GM04503 (cell line): ENCODE measurements at regions not wholly inside any gene's neighbourhood (a gene's known extent, or its start where the extent isn't known, plus 50 kb on each side); places are given as distances from the start of the nearest gene placed in this dataset.

Experiments used
- DNase-seq: peaks from one replicate; pipeline ENCODE4 v3.0.0-alpha.2; 2012; ENCODE audit warnings: low read depth

DNA sequence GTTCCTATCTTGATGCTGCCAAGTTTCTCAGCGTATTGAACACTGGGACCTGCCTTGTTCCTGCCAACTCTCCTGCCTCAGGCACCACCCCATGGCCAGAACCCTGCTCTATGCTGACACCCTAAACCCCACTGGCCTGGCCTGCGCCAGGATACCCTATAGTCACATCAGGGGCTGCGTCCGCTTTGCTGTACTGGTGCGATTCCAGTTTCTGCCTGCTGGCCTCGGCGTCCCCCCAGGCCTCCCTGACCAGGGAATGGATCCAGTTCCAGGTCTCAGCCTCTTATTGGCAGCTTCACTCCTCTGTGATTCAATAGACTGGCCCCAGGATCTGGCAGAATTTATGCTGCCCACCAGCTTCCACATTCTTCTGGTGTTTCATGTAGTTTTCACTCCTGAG, 55.0 kb downstream of the GPR6 start:
- DNase-seq = no peak

DNA sequence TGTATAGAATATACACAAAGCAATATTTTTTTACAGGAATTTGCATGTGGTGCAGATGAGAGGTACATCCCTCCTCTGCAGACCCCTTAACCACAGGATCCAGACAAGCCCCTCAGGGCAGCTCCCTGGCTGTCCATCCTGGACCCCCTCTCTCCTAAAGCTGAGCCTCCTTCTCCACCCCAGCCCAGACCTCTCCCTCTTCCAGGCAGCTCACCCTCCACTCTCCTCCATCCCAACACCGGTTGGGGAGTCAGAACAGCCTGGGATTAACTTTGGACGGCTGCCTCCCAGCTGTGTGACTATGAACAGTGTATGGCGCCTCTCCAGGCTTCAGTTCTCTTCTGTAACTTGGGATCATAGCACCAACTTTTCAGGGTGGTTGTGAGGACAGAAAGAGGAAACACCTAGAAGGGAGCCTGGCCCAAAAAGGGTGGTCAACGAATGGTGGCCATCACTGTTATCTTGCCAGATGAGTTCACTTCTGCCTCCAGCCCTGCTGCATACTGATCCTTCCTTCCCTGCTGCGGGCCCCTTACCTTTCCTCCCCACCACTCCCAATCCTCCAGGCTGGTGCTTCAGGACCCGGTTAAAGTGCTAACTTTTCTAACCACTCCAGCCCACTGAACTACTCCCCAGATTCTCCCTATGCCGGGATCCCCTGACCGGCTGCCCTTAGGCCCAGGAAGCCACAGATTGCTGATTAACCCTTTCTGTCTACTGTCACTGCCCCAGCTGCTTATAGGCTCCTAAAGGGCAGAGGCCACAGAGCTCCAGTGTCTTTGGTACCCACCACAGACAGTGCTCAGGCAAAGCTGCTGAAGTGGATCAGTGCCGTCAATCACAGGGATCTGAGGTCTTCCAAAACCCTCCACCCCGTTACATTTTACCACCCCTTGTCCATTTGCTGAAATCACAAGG, 55.9 kb downstream of the GPR6 start:
- no peak for DNase-seq

DNA sequence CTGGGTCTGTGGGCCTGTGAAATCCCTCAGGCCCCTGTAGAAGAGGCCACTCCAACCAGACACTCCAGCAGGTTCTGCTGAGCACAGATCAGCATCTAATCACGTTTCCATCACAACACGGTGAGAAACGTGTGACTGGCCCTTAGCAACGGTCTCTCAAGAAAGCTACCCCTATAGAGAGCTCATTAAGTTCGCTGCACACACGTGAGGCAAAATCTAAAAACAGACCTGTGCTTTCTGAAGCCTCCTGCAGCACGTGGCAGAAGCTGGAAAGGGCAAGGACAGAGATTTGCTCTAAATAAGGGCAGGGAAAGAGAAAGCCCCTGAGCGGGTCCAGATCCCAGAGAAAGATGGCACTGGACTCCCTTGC, 56.5 kb downstream of the GPR6 start:
- no peak for DNase-seq

DNA sequence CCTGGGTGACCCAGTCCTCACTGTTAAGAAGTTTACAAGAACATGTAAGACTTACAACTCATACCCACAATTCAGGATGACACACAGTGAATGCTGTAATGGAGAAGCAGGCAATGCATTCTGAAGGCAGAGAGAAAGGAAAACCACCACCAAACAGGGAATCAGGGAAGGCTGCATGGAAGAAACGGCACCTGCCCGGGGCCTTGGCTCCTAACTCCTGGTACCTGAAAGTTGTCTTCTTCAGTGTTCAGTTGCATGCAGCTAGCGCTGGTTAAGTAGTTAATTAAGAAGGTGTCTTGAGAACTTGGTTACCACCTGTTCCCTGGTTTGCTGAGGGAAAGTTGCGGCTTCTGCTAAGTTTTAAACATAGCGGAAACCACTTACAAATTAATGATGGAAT, 57.2 kb downstream of the GPR6 start:
- no peak for DNase-seq

DNA sequence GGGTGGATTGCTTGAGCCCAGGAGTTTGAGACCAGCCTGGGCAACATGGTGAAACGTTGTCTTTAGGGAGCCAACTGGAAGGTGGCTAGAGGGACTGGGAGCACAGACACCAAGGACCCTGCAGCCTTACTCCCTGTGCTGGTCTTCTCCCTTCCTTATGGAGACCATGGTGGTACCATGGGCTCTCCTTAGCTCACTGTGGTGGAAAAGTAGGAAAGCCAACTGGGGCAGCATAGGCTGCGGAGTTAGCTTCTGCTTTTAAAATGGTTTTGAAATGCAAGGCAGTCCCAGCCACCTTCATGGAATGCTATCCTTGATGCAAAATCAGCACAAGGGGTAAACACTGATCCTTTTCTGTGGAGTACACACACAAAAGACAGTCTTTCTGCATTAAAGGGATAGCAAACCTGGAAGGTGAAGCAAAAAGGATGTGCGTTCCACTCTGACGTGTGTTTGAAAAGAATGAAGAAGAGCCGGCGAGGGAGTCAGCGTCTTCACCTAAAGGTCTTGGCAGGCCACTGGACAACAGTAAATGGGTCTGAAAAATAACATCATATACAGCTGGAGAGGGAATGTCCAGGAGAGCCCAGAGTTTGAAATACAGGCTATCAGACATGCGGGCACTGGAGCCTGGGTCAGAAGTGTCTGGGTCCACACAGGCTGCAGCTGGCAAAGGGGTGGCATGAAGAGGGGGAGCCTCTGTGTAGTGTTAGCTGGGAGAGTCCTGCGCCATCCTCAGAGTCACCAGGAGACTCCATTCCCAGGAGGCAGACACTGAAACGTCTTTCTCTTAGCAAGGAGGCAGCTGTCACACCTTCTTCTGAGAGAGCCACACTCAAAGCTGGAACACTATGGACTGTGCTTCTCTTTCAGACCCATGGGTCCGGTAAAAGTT, 58.5 kb downstream of the GPR6 start:
- no peak for DNase-seq

DNA sequence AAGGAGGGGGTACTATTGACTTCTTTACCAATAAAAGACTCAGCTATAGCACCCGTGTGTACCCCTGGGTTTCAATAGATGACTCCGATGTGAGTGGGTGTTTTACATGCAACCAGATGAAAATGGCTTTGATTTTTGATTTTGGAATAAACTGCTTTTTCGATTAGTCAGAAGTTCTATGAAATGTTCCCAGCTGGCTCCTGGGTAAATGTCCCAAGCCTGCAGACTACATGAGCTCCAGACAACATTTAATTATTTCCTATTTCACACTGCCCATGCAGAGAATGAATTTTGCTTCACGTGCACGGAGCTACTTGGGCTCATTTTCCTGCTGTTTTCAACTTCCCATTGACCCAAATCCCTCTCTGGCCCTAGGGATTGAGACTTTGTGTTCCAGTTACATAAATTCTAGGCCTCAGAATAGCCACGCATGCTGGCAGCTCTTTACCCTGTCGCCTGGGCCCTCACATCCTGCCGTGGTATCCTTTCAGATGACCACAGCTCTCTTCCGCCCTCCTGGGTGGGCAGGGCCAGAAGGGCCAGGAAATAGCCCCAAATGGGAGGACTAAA, 59.7 kb downstream of the GPR6 start:
- DNase-seq = no peak

DNA sequence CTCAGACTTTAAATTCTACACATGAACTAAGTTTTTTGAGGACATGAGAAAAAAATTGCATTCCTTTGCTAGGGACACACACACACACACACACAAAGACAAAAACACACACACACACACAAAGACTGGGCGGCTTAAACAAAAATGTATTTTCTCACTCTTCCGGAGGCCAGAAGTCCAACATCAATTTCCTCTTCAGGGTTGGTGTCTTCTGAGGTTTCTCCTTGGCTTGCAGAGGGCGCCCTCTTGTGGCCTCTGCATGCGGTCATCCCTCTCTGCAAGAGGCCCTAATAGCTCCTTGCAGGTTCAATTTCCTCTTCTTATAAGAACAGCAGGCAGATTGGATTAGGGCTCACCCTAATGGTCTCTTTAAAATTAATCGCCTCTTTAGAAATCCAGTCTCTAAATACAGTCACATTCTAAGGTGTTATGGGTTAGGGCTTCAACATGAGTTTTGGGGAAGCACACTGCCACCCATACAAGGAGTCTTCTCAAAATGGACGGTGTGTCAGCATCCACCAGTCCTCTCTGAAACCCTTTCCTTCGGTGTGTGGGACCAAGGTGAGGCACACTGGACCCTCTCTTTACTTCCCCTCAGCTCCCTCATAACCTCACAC, 61.4 kb downstream of the GPR6 start:
- peak; percentile 39 for DNase-seq

DNA sequence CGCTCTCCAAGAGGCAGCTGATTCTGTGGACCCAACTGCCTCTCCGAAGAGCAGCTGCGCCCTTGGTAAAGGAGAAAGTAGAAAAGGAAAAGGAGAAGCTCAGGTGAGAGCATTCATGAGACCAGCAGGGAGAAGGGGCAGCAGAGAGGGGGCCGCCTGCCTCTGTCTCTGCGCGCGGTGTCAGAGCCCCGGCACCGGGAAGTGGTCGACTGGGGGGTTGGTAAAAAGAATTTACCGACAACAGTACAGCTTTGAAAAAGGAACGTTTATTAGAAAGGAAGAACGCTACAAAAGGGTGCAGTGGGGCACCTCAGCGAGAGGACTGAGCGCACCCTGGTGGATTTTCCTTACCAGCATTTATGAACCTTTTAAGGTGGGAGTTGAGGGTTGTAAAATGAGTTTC, 61.9 kb downstream of the GPR6 start:
- no peak for DNase-seq

DNA sequence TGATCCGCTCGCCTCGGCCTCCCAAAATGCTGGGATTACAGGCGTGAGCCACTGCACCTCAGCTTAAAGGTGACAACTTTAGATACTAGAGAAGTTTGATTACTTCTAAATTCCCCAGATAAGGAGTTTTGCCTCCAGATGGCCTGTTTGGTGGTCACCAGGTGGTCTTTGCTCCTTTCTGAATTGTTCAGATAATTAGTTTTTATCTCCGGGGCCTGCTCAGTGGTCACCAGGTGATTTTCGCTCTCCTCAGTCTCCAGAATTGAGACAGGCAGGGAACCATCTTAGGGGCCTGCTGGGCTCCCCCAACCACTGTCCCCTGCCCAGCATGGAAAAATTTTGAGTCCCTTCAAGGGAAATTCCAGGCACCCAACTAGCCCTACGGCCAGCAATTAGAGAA, 62.6 kb downstream of the GPR6 start:
- DNase-seq = no peak

DNA sequence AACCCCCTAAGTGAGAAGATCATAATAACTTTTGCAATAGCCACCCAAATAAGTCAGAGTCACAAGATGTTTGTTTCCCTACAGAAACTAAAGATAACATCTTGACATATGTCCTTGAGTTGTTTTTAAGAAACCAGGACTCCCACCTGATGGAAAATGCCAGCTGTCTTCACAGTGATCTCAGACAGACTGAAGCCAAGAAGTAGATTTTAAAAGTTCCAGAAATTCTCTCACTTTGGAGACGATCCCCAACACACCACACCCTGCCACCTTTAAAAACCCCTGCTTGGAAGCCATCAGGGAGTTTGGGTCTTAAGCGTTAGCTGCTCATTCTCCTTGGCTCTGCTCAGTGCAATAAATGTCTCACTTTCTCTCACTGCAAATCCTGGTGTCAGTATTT, 63.0 kb downstream of the GPR6 start:
- DNase-seq = no peak

DNA sequence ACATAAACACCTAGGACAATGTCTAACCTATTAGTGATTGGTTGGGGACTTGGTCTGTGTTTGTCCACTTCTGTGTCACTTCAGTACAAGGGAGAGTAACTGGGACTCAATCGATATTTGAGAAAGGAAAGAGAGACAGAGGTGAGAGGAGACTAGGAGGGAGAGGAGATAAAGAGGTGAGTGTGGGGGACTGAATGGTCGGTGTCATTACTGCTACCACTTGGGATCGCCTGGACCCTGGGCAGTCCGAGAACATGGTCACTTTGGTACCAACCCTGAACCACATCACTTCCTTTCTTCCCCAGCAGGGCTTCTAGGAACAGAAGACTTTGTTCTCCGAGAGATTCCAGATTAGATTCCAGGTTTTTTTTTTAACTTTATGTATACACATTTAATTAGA, 63.7 kb downstream of the GPR6 start:
- DNase-seq = no peak

DNA sequence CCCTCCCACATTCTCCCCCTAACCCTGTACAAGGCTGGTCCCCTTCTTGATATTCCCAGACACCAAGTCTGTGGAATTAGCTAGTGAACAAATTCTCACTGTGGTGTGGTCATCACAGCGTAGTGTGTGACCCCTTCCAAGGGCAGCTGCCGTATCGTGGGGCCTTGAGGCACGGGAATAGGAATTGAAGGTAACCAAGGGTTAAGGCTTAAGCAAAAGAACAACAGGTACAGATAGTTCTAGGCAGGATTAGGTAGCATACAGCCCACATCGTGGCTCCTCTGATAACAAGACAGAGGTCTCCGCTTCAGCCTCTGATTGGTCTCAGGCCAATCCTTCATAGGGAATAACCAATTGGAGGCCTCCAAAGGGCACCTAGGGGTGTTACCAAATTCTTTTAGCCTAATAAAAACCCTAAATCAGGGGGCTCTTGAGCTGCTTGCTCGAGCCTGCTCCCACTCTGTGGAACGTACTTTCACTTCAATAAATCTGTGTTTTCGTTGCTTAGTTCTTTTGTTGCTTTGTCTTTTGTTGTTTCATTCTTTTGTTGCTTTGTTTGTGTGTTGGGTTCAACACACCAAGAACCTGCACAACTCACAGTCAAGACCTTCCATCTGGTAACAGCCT, 64.7 kb downstream of the GPR6 start:
- DNase-seq = no peak

DNA sequence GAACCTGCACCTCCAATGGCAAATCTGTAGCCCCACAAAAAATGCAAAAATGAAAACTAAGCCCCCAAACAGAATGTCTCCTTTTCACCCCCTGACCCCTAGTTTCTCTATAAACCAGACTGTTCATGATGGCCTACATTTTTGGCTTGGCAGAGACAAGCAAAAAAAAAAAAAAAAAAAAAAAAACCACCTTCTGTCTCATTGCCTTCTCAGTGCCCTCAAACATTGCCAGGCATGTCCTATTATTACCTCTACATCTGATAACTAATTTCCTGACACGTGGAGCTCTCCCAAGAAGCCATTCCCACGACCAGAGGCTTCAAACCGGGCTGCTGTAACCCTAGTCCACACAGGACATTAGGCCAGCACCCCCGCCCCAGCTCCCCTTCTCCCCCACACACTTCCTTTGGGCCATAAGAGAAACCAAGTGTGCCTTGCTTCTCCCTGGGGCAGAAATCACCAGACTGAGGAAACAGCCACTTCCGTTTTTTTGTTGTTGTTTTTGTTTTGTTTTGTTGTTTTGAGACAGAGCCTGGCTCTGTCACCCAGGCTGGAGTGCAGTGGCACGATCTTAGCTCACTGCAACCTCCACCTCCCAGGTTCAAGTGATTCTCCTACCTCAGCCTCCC, 65.4 kb downstream of the GPR6 start:
- DNase-seq = no peak

DNA sequence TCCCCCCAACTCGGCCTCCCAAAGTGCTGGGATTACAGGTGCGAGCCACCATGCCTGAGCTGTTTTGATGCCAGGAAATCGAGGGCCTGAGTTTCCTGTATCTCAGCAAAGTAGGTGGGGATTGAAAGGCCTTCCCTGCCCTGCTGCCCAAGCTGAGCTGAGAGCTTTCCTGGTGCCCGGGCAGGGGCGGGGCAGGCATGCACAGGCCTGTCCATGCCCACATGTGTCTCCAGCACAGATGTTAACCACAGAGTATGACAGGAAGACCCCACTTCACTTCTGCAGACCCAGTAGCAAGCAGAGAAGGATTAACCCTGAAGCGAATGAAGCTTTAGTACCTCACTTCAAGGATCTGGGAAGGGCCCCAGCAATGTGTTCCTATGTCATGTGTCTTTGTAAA, 66.0 kb downstream of the GPR6 start:
- DNase-seq = no peak

DNA sequence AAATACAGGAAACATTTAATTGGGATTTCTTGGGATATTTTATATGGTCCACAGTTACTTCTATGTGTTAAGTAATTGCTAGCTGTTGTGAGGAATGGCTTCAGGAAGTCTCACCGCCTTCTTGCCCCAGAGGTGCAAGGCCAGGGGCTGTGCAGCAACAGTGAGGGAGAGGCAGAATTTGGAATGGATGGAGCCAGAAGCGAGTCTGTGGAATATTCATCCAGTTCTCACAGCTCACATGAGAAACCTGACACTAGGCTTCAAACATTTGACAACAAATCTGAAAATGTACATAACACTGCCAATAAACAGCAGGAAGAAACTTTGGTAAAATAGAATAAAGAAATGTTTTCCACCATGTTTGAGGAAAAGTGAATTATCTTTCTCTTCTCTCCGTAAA, 66.5 kb downstream of the GPR6 start:
- DNase-seq = no peak

DNA sequence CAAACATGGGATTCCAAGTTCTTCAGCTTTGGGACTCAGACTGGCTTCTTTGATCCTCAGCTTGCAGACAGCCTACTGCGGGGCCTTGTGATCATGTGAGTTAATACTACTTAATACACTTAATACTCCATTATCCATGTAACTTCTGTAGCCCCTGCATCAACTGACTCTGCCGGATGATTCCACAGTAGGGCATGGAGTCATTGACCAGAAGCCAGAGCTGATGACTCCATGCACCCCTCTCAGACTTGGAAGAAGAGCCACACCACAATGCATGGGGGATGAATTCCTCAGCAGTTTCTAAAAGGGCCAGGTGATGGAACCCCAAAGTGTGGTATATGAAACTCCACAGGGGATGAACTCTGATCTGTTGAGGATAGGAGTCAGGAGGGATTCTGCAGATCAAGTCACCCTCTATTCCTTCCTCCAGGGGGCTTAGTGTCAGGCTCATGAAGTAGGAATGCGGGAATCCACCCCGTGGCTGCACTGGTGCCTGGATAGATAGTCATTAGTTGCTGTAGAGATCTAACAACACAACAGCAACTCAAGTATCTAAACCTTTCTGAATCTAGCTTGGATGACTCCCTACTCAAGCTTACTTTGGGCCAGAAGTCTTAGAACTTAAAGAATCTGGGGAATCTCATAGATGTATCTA, 70.2 kb downstream of the GPR6 start:
- DNase-seq = no peak

DNA sequence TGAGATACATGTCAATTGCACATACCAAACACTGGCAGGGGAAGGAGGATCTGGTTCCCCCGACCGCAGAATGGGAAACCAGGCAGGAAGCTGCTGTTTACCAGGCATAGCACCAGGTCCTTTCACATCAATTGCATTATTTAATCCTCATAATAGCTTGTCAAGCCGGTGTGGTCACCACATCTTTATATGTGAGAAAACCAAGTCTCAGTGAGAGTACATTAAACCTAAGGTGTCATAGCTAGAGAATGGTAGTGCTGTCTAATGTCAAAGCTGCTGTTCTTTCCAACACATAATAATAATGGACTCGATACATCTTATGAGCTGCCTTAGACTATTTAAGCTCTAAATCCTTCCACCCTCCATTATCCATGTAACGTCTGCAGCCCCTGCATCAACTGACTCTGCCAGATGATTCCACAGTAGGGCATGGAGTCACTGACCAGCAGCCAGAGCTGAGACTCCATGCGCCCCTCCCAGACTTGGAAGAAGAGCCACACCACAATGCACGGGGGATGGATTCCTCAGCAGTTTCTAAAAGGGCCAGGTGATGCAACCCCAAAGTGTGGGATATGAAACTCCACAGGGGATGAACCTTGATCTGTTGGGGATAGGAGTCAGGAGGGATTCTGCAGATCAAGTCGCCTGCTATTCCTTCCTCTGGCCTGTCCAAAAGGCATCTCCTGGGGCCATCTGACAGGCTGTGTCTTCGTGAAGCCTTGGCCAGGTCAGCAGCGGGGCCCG, 71.8 kb downstream of the GPR6 start:
- no peak for DNase-seq
